Activated T-cell treated with anti-CD3 and anti-CD28 coated beads for 4 hours (primary cell): ENCODE measurements at regions not wholly inside any gene's neighbourhood (a gene's known extent, or its start where the extent isn't known, plus 50 kb on each side); places are given as distances from the start of the nearest gene placed in this dataset.

ENCODE experiments used
- DNase-seq: peaks from one replicate; pipeline ENCODE4 v3.0.0-alpha.2; 2020

- no peak for DNase-seq
Observed at GRCh38 chr6:156508923-156509322, 268.3 kb upstream of the ARID1B start.

DNA sequence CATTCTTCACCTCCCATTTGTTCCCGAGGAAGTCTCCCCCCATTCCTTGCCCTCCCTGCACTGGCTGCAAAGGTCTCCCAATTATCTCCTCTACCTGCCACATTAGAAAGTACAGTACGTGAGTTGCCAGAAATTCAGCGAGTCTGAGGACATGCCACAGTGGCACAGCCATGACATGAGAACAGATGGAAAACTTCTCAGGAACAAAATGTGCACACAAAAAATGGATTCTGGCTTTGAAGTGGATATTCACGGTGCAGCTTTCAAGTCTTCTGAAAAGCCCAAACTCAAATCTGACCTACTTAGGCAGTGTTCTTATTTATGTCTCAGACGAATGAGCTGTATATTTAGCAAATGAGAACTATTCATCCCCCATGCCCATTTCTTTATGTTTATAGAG, 269.1 kb upstream of the ARID1B start:
- no peak for DNase-seq

DNA sequence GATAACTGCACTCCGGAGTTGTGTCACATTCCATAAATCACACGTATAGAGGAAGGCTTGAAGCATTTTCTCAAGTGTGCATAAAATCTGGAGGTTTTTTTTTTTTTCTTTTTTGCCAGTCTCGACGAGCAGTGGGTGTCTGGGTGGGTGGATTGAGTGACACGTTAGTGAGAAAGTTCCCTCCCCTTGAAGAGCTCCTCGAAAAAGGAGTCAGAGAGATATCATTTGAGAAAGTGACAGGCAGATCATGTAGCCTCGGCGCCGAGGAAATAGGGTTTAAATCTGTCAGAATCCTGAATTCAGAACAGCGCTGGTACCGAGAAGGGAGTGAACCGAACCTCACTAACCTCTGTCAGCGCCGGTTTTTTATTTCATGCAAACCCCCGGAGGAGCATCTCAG, 269.5 kb upstream of the ARID1B start:
- no peak for DNase-seq

DNA sequence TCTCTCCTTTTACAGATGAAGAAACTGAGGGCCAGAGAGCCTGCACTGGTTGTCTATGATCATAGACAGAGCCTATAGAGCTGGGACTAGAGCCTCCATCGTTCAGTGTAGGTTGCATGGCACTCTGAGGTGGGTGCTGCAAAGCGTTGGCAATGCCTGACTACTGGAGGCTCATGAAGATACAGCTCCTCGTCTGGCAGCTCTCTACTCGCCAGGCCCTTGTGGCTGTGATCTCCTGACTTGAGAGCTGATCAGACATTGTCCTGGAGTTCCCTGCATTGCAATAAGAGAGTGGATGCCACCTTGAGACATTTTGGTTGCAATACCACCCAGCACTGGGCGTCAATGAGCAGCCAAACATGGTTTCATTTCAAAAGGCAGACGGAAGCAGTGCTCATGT, 270.1 kb upstream of the ARID1B start:
- no peak for DNase-seq

GRCh38 chr6:156502969-156503504, 274.1 kb upstream of the ARID1B start:
- DNase-seq: no peak

GRCh38 chr6:156497618-156498017, 279.6 kb upstream of the ARID1B start:
- no peak for DNase-seq

DNA sequence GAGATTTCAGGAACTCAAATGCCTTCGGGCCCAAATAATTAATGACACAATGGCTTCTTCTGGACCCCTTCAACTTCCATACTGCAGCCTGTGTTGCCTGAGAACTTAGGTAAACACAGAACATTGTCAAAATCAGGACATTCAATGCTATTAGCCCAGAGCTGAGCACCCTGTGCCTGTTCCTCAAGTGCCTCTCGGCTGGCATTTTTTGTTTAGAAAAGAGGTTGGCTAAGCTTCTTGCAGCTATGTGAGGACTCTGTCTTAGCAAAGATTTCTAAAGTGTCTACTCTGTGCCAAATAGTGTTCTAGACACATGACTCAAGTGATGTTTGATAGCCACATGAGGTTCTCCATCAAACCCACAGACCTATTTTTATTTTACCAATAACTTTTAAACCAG, 289.3 kb upstream of the ARID1B start:
- DNase-seq: no peak

- no peak for DNase-seq
Observed at GRCh38 chr6:156485150-156485549, 292.0 kb upstream of the ARID1B start.

DNA sequence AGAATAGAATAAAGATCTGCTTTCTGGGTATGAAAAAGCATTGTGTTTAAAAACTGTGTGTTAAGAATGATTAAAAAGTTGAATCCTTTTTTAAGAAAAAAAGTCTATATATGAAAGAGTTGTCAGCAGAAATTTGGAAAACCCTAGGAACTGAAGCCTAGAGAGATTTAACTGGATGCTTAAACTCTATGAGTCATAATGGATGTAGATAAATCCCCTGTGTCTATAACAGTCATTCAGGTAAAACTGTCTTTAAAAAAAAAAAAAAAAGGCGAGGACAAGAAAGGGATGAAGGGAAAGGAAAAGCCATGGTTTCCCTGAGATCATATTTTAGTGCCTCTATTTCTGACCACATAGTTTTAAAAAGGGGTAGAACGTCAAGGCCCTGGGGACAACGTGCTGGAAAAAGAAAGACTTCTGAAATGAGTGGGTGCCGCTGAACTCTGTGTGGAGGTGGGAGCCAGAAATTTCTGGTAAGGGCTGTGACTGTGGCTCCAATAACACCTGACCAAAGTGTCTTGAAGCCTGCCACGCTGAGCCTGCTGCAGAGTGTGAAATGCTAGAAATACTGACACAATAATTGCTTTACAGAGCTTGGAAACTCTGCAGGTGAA, 302.6 kb upstream of the ARID1B start:
- no peak for DNase-seq

DNA sequence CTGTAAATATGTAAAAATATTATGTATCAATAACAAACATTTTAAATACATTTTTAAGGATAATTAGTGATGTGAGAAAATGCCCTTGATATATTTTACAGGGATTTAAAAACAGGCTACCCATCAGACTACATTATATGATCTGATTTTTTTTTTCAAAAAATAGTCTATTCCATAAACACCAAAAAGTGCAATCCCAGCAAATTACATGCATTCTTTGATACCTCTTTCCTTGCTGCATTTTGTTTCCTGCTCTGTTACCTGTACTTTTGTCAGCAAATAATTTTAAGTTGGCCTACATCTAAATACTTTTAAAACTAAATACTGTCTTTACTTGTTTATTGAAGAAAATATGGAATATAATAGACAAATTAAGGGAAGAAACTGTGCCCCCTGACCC, 306.2 kb upstream of the ARID1B start:
- DNase-seq: no peak

GRCh38 chr6:156464100-156464878, 312.9 kb upstream of the ARID1B start:
- no peak for DNase-seq

DNA sequence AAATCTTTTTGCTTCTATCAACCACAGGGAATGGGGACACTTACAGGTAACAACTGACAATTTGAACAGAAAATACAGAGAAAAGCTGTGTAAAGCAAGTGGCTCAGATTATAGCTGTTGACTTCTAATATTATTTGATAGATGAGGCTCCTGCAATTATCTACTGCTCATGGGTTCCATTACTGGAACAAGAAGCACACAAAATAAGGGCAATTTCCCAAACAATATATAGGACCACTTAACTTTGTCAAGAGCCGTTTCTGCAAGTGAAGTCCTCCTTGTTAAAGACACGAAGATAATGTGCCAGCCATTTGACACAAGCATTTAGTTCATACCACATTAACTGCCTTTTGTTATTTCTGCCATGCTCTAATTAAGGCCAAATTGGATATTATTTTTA, 315.5 kb upstream of the ARID1B start:
- DNase-seq: no peak

GRCh38 chr6:156457601-156458000, 319.6 kb upstream of the ARID1B start:
- DNase-seq: no peak

DNA sequence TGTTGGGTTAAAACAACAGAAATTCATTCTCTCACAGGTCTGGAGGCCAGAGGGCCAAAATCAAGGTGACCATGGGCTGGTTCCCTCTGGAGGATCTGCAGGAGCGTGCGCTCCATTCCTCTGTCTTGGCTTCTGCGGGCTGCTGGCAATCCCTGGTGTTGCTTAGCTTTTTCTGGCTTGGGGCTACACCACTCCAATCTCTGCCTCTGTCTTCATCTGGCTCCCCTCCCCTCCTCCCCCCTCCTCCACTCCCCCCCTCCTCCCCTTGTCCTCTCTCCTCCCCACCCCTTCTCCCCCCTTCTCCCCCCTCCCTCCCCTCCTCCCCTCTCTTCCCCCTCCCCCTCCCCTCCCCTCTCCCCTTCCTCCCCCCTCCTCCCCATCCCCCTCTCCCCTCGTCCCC, 321.3 kb upstream of the ARID1B start:
- no peak for DNase-seq

DNA sequence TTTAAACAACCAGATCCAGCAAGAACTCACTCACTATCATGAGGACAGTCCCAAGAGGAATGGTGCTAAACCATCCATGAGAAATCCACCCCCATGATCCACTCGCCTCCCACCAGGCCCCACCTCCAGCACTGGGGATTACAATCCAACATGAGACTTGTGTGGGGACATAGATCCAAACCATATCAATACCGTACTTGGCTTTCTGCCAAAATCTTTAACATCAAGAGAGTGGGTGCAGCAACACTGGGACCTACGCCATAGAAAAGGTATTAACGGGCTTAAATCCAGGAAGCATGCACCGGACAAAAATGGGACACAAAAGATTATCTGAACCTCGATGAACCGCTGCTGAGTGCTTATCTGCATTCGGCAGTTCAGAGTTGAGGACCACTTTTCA, 322.3 kb upstream of the ARID1B start:
- no peak for DNase-seq

DNA sequence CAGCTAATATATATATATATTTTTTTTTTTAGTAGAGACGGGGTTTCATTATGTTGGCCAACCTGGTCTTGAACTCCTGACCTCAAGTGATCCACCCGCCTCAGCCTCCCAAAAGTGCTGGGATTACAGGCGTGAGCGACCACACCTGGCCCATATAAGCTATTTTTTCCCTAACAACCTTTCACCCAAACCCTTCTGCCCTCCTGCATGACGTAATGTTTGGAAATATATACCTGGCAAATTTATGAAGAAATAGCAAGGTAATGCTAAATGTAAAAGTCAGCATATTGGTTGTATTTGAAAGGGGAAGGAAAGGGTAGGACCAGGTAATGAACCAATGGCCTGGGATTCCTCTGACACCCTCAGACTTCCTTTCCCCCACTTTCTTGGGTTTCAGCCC, 325.5 kb upstream of the ARID1B start:
- no peak for DNase-seq

DNA sequence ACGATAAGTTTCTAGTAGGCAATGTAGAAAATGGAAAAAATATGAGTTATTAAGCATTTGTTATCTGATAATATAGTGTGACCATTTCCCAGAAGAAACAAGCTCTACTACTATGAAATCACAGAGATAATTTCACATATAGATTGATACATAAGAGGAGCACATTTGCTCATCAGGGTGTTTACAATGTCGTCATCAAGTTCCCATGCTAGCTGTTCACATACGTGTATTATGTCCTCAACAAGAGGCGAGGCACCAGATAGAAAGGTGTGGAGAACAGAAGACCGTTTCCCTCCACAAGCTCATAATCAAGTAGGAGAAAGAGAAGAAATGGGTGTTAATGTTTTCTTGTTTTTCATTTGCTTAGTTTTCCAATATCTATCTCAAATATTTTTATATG, 326.1 kb upstream of the ARID1B start:
- no peak for DNase-seq

DNA sequence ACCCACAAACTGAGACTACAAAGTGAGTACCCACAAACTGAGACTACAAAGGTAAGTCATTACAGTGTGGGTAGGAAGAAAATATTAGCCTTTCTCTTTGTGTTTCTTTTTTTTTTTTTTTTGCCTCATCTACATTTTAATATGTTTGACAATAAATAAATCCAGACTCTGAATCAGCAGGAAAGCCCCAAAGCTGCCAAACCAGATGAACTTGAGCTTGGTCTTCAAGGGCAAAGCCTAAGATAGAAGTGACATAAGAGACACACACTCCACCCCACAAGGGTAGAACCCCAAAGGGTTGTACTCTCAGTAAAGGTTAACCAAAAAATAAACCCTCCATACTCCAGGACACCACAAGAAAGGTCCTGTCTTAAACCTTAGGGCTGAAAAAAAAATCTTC, 326.8 kb upstream of the ARID1B start:
- DNase-seq: no peak

DNA sequence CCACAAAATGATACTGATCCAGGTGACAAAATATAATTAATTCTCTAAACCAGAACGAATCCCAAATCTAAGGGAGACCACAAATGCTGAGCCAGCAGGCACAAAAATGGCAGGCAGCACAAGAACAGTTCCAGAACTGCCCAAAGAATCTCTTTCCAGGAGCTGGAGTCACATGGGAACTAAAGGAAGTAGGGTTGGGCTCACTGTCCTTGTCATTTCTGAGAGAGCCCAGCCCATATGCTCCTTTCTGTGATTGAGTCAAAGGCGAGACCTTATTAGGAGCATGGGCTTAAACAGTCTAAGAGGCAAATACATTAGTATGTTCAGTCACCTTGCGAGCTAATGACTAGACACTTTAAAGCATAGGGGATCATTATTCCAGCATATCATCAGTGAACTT, 327.6 kb upstream of the ARID1B start:
- no peak for DNase-seq

GRCh38 chr6:156449128-156449527, 328.1 kb upstream of the ARID1B start:
- DNase-seq: no peak

DNA sequence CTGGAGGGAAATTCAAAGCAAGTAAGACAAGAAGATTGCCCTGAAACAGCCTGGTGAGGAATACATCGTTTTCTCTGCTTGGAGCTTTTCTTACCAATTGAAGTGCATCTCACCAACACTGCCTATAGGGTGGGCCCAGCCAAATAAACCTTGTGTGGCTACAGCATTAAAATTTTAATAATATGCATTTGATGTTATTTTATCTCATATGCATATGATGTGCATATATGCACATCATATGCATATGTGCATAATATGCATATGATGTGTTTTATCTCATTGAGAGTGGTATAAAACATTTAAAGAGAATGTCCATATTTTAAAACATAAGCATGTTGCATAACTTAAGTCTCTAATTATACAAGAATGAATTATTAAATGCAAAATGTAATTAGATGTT, 328.6 kb upstream of the ARID1B start:
- DNase-seq: no peak

DNA sequence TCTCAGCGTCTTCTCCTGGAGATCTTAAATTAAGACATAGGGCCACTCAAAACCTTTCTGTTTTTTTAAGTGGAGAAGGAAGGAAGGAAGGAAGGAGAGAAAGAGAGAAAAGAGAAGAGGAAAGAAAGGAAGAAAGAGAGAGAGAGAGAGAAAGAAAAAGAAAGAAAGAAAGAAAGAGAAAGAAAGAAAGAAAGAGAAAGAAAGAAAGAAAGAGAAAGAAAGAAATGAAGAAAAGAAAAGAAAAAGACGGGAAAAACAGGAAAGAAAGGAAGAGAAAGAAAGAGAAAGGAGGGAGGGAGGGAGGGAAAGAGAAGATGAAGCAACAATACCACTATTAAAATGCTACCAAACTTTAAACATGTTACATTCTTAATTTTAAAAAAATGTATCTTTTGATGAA, 336.5 kb upstream of the ARID1B start:
- no peak for DNase-seq

DNA sequence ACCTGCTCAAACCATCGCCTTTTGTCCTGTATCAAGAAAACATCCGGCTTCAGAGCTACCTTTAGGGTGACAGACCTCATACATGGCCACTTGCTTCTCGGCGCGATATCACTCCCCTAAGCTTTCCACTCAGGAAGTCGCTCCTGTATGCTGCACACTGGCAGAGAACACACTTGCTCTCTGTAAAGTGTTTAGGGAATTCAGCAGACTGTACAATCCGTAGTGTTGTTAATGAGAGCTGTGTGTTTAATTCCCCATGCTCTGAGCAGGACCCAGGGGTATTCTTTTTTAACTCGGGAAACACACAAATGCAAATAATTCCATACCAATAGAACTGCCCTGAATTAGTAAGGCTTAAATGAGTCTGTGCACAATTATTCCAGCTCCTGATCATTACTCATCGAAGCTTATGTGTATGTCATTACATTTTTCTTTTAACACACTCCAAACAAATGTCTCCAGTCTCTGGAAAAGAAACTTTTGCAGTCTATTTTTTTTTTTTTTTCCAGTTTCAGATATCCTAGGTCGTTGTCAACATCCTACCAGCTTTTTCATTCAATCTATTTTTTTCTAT, 338.7 kb upstream of the ARID1B start:
- DNase-seq: no peak

DNA sequence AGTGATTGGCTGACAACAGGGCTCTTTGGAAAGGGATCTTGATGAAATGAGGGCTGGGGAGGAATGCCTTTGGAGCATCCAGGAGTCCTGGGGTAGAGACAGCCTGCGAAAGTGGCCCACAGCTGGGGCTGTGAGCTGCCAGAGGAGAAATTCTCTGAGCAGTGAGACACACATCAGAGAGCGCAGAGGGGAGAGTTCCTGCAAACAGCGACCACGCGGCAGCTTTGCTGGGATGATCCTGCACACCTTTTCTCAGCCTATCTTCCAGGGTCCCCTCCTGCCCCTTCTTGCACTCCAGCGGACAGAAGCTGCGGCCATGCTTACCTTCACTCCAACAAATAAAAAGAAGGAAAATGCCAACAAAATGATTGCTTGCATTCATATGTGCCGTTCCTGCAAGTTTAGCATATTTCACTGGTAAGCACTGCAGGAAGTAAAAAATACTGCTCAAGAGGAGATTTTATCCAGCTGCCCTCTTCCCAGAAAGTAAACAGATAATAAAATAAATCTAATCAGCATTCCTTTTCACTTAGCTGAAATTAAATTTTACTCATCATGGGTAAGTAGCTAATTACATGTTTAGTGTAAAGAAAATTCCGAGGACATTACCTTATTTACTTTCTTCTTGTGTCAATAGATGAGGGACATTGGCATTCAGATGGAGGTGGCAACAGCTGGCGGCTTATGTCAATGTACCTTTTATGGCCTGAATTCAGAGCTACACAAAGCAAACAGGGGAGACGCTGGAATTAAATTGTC, 339.9 kb upstream of the ARID1B start:
- no peak for DNase-seq
